Activated CD4-positive, alpha-beta T cell treated with anti-CD3 and anti-CD28 coated beads, Interleukin-2, amount 10 ng/mL, durations not matched to agents 24 days and 14 days (primary cell): ENCODE measurements at regions not wholly inside any gene's neighbourhood (a gene's known extent, or its start where the extent isn't known, plus 50 kb on each side); places are given as distances from the start of the nearest gene placed in this dataset.

ENCODE experiments used
- DNase-seq: peaks from one replicate; pipeline ENCODE4 v3.0.0; 2022
- H3K27ac Mint-ChIP-seq: one replicate; pipeline ENCODE4 v1.8.0; 2022; ENCODE audit warnings: mild to moderate bottlenecking, mixed read lengths
- H3K27me3 Mint-ChIP-seq: one replicate; pipeline ENCODE4 v1.8.0; 2022; ENCODE audit warnings: mixed read lengths
- H3K36me3 Mint-ChIP-seq: one replicate; pipeline ENCODE4 v1.8.0; 2022; ENCODE audit warnings: low read depth, mild to moderate bottlenecking, mixed read lengths
- H3K4me1 Mint-ChIP-seq: one replicate; pipeline ENCODE4 v1.8.0; 2021; ENCODE audit warnings: mixed read lengths
- H3K4me3 Mint-ChIP-seq: one replicate; pipeline ENCODE4 v1.8.0; 2022; ENCODE audit warnings: mild to moderate bottlenecking, moderate library complexity, mixed read lengths
- H3K9me3 Mint-ChIP-seq: one replicate; pipeline ENCODE4 v1.8.0; 2021; ENCODE audit warnings: mixed read lengths
- intact Hi-C: fragments of 100-400 bp; cut with micrococcal nuclease; formaldehyde crosslinking; loops from one replicate; pipeline ENCODE4 v1.15.1; 2023

- Mint-ChIP-seq H3K27ac (no peak overlapping the region), H3K9me3 (peaks cover 8% of the 10 kb centered on the region), H3K27me3 (no peaks in the 10 kb centered on the region), H3K4me1 (no peaks in the 10 kb centered on the region), H3K36me3 (no peaks in the 10 kb centered on the region), H3K4me3 (no peak overlapping the region)
- DNase-seq, result no peak
- intact Hi-C loops, result no loop called here
Measured at GRCh38 chr22:34129691-34130486, 209.6 kb upstream of the LARGE1 start.

GRCh38 chr22:34135749-34136148 is 215.5 kb upstream of the LARGE1 start:
- Mint-ChIP-seq H3K4me3 (no peak overlapping the region), H3K36me3 (no peaks in the 10 kb centered on the region), H3K27ac (no peak overlapping the region), H3K4me1 (no peaks in the 10 kb centered on the region), H3K9me3 (peaks cover 8% of the 10 kb centered on the region), H3K27me3 (no peaks in the 10 kb centered on the region)
- intact Hi-C loops, result no loop called here
- DNase-seq, result no peak

- H3K9me3 Mint-ChIP-seq, result peaks cover 21% of the 10 kb centered on the region
- no peak overlapping the region for H3K27ac Mint-ChIP-seq
- no peaks in the 10 kb centered on the region for H3K27me3 Mint-ChIP-seq
- no peaks in the 10 kb centered on the region for H3K36me3 Mint-ChIP-seq
- intact Hi-C loops, result no loop called here
- H3K4me3 Mint-ChIP-seq, result no peak overlapping the region
- no peak for DNase-seq
- H3K4me1 Mint-ChIP-seq, result no peaks in the 10 kb centered on the region
Measured at GRCh38 chr22:34150023-34150422, 229.7 kb upstream of the LARGE1 start.

GRCh38 chr22:34159491-34159890 is 239.2 kb upstream of the LARGE1 start:
- H3K4me3 Mint-ChIP-seq, result no peak overlapping the region
- DNase-seq, result no peak
- no peak overlapping the region for H3K27ac Mint-ChIP-seq
- H3K4me1 Mint-ChIP-seq, result no peaks in the 10 kb centered on the region
- H3K9me3 Mint-ChIP-seq, result peaks cover 5% of the 10 kb centered on the region
- H3K36me3 Mint-ChIP-seq, result no peaks in the 10 kb centered on the region
- no peaks in the 10 kb centered on the region for H3K27me3 Mint-ChIP-seq
- intact Hi-C loops, result no loop called here

GRCh38 chr22:34160141-34160783 is 240.0 kb upstream of the LARGE1 start:
- Mint-ChIP-seq H3K4me1 (no peaks in the 10 kb centered on the region), H3K27ac (no peak overlapping the region), H3K36me3 (no peaks in the 10 kb centered on the region), H3K27me3 (no peaks in the 10 kb centered on the region), H3K9me3 (peaks cover 3% of the 10 kb centered on the region), H3K4me3 (no peak overlapping the region)
- intact Hi-C loops, result no loop called here
- no peak for DNase-seq

- no peaks in the 10 kb centered on the region for H3K27me3 Mint-ChIP-seq
- no peaks in the 10 kb centered on the region for H3K4me1 Mint-ChIP-seq
- H3K27ac Mint-ChIP-seq, result no peak overlapping the region
- H3K36me3 Mint-ChIP-seq, result no peaks in the 10 kb centered on the region
- intact Hi-C loops, result no loop called here
- no peaks in the 10 kb centered on the region for H3K9me3 Mint-ChIP-seq
- no peak overlapping the region for H3K4me3 Mint-ChIP-seq
- DNase-seq, result no peak
Measured at GRCh38 chr22:34161431-34162123, 241.3 kb upstream of the LARGE1 start.

GRCh38 chr22:34198976-34199375 is 278.7 kb upstream of the LARGE1 start:
- Mint-ChIP-seq H3K4me3 (no peak overlapping the region), H3K27me3 (no peaks in the 10 kb centered on the region), H3K9me3 (no peaks in the 10 kb centered on the region), H3K27ac (no peak overlapping the region), H3K4me1 (no peaks in the 10 kb centered on the region), H3K36me3 (no peaks in the 10 kb centered on the region)
- intact Hi-C loops, result no loop called here
- DNase-seq, result no peak

- DNase-seq, result no peak
- intact Hi-C loops, result no loop called here
- Mint-ChIP-seq H3K4me1 (no peaks in the 10 kb centered on the region), H3K4me3 (no peak overlapping the region), H3K9me3 (peaks cover 4% of the 10 kb centered on the region), H3K27me3 (no peaks in the 10 kb centered on the region), H3K36me3 (no peaks in the 10 kb centered on the region), H3K27ac (no peak overlapping the region)
Measured at GRCh38 chr22:34210301-34210700, 290.0 kb upstream of the LARGE1 start.

- Mint-ChIP-seq H3K27me3 (no peaks in the 10 kb centered on the region), H3K4me3 (no peak overlapping the region), H3K4me1 (no peaks in the 10 kb centered on the region), H3K36me3 (no peaks in the 10 kb centered on the region), H3K9me3 (peaks cover 14% of the 10 kb centered on the region), H3K27ac (no peak overlapping the region)
- intact Hi-C loops, result no loop called here
- no peak for DNase-seq
Measured at GRCh38 chr22:34214372-34214771, 294.1 kb upstream of the LARGE1 start.

GRCh38 chr22:34225278-34225677 is 305.0 kb upstream of the LARGE1 start:
- no peaks in the 10 kb centered on the region for H3K9me3 Mint-ChIP-seq
- intact Hi-C loops, result no loop called here
- no peaks in the 10 kb centered on the region for H3K4me1 Mint-ChIP-seq
- no peak overlapping the region for H3K4me3 Mint-ChIP-seq
- no peak overlapping the region for H3K27ac Mint-ChIP-seq
- DNase-seq, result no peak
- H3K36me3 Mint-ChIP-seq, result no peaks in the 10 kb centered on the region
- H3K27me3 Mint-ChIP-seq, result no peaks in the 10 kb centered on the region

GRCh38 chr22:34236527-34236926 is 316.3 kb upstream of the LARGE1 start:
- H3K27me3 Mint-ChIP-seq, result no peaks in the 10 kb centered on the region
- H3K4me1 Mint-ChIP-seq, result no peaks in the 10 kb centered on the region
- H3K4me3 Mint-ChIP-seq, result no peak overlapping the region
- H3K27ac Mint-ChIP-seq, result no peak overlapping the region
- intact Hi-C loops, result no loop called here
- H3K36me3 Mint-ChIP-seq, result no peaks in the 10 kb centered on the region
- peaks cover 15% of the 10 kb centered on the region for H3K9me3 Mint-ChIP-seq
- DNase-seq, result no peak

GRCh38 chr22:34239421-34239820 is 319.1 kb upstream of the LARGE1 start:
- Mint-ChIP-seq H3K36me3 (no peaks in the 10 kb centered on the region), H3K9me3 (peaks cover 15% of the 10 kb centered on the region), H3K4me1 (no peaks in the 10 kb centered on the region), H3K27me3 (no peaks in the 10 kb centered on the region), H3K27ac (no peak overlapping the region), H3K4me3 (no peak overlapping the region)
- intact Hi-C loops, result no loop called here
- DNase-seq, result no peak

- Mint-ChIP-seq H3K36me3 (no peaks in the 10 kb centered on the region), H3K4me1 (no peaks in the 10 kb centered on the region), H3K27me3 (no peaks in the 10 kb centered on the region), H3K9me3 (peaks cover 9% of the 10 kb centered on the region), H3K4me3 (no peak overlapping the region), H3K27ac (no peak overlapping the region)
- intact Hi-C loops, result no loop called here
- no peak for DNase-seq
Measured at GRCh38 chr22:34243023-34243422, 322.7 kb upstream of the LARGE1 start.

- DNase-seq, result no peak
- Mint-ChIP-seq H3K4me1 (no peaks in the 10 kb centered on the region), H3K9me3 (peaks cover 35% of the 10 kb centered on the region), H3K4me3 (no peak overlapping the region), H3K27ac (no peak overlapping the region), H3K36me3 (no peaks in the 10 kb centered on the region), H3K27me3 (no peaks in the 10 kb centered on the region)
- intact Hi-C loops, result no loop called here
Measured at GRCh38 chr22:34255042-34255441, 334.8 kb upstream of the LARGE1 start.
